ENCODE measurements at regions not wholly inside any gene's neighbourhood (a gene's known extent, or its start where the extent isn't known, plus 50 kb on each side); places are given as distances from the start of the nearest gene placed in this dataset.

GRCh38 chrY:8377491-8377890, 959.8 kb upstream of the TSPY4 start:
- H3K9ac ChIP-seq (ENCODE audit: insufficient read depth, low read length) = no peak overlapping the region
- H3K27ac ChIP-seq (ENCODE audit: insufficient read depth, low read length) = no peak overlapping the region
- no peak overlapping the region for H2AFZ ChIP-seq (ENCODE audit: low read length)
- DNase-seq (ENCODE audit: low read depth in 2 of 2) = no peak
- no peaks in the 10 kb centered on the region for H4K20me1 ChIP-seq (ENCODE audit: control insufficient read depth, extremely low read depth, insufficient read depth, low read length)
- no peaks in the 10 kb centered on the region for H3K9me3 ChIP-seq (ENCODE audit: control insufficient read depth, insufficient read depth, low read depth, low read length)
- H3K27me3 ChIP-seq (ENCODE audit: control insufficient read depth, insufficient read depth, low read length) = no peaks in the 10 kb centered on the region
- no peaks in the 10 kb centered on the region for H3K36me3 ChIP-seq (ENCODE audit: control insufficient read depth, insufficient read depth, low read length)
- H3K4me3 ChIP-seq (replicated peaks in 1 of 4; ENCODE audit: control extremely low read depth in 1 of 4, insufficient read depth in 1 of 4, low read depth in 3 of 4, low read length in 4 of 4) = no peak overlapping the region
- H3K79me2 ChIP-seq (ENCODE audit: control insufficient read depth, insufficient read depth, low read length) = no peaks in the 10 kb centered on the region
- no peaks in the 10 kb centered on the region for H3K4me1 ChIP-seq (ENCODE audit: control insufficient read depth, extremely low read depth, insufficient read depth, low read length)
- no peak overlapping the region for H3K4me2 ChIP-seq (ENCODE audit: extremely low read depth, insufficient read depth, low read length)
- no peak for TF ChIP-seq CTCF (conservative IDR thresholded peaks at IDR 0.05 in 1 of 2, IDR thresholded peaks at IDR 0.05 in 1 of 2; ENCODE audit: low read depth in 1 of 2, low read length in 2 of 2)
- TF ChIP-seq EZH2 (IDR thresholded peaks at IDR 0.05; ENCODE audit: low read length, missing control alignments) = no peak

GRCh38 chrY:8379800-8380199, 957.5 kb upstream of the TSPY4 start:
- Histone ChIP-seq H3K27ac (ENCODE audit: insufficient read depth, low read length) (no peak overlapping the region), H2AFZ (ENCODE audit: low read length) (no peak overlapping the region), H3K79me2 (ENCODE audit: control insufficient read depth, insufficient read depth, low read length) (no peaks in the 10 kb centered on the region), H3K9me3 (ENCODE audit: control insufficient read depth, insufficient read depth, low read depth, low read length) (no peaks in the 10 kb centered on the region), H3K4me1 (ENCODE audit: control insufficient read depth, extremely low read depth, insufficient read depth, low read length) (no peaks in the 10 kb centered on the region), H3K27me3 (ENCODE audit: control insufficient read depth, insufficient read depth, low read length) (no peaks in the 10 kb centered on the region), H3K4me3 (replicated peaks in 1 of 4; ENCODE audit: control extremely low read depth in 1 of 4, insufficient read depth in 1 of 4, low read depth in 3 of 4, low read length in 4 of 4) (no peak overlapping the region), H4K20me1 (ENCODE audit: control insufficient read depth, extremely low read depth, insufficient read depth, low read length) (no peaks in the 10 kb centered on the region), H3K9ac (ENCODE audit: insufficient read depth, low read length) (no peak overlapping the region), H3K36me3 (ENCODE audit: control insufficient read depth, insufficient read depth, low read length) (no peaks in the 10 kb centered on the region), H3K4me2 (ENCODE audit: extremely low read depth, insufficient read depth, low read length) (no peak overlapping the region)
- no peak for DNase-seq (ENCODE audit: low read depth in 2 of 2)
- TF ChIP-seq CTCF (conservative IDR thresholded peaks at IDR 0.05 in 1 of 2, IDR thresholded peaks at IDR 0.05 in 1 of 2; ENCODE audit: low read depth in 1 of 2, low read length in 2 of 2) (no peak), EZH2 (IDR thresholded peaks at IDR 0.05; ENCODE audit: low read length, missing control alignments) (no peak)

GRCh38 chrY:8381425-8381824, 955.8 kb upstream of the TSPY4 start:
- DNase-seq (ENCODE audit: low read depth in 2 of 2) = no peak
- H3K4me2 ChIP-seq (ENCODE audit: extremely low read depth, insufficient read depth, low read length) = no peak overlapping the region
- no peak overlapping the region for H2AFZ ChIP-seq (ENCODE audit: low read length)
- no peaks in the 10 kb centered on the region for H3K79me2 ChIP-seq (ENCODE audit: control insufficient read depth, insufficient read depth, low read length)
- no peaks in the 10 kb centered on the region for H3K36me3 ChIP-seq (ENCODE audit: control insufficient read depth, insufficient read depth, low read length)
- no peaks in the 10 kb centered on the region for H4K20me1 ChIP-seq (ENCODE audit: control insufficient read depth, extremely low read depth, insufficient read depth, low read length)
- H3K9ac ChIP-seq (ENCODE audit: insufficient read depth, low read length) = no peak overlapping the region
- H3K27ac ChIP-seq (ENCODE audit: insufficient read depth, low read length) = no peak overlapping the region
- TF ChIP-seq CTCF (conservative IDR thresholded peaks at IDR 0.05 in 1 of 2, IDR thresholded peaks at IDR 0.05 in 1 of 2; ENCODE audit: low read depth in 1 of 2, low read length in 2 of 2) (no peak), EZH2 (IDR thresholded peaks at IDR 0.05; ENCODE audit: low read length, missing control alignments) (no peak)
- no peak overlapping the region for H3K4me3 ChIP-seq (replicated peaks in 1 of 4; ENCODE audit: control extremely low read depth in 1 of 4, insufficient read depth in 1 of 4, low read depth in 3 of 4, low read length in 4 of 4)
- no peaks in the 10 kb centered on the region for H3K4me1 ChIP-seq (ENCODE audit: control insufficient read depth, extremely low read depth, insufficient read depth, low read length)
- no peaks in the 10 kb centered on the region for H3K9me3 ChIP-seq (ENCODE audit: control insufficient read depth, insufficient read depth, low read depth, low read length)
- H3K27me3 ChIP-seq (ENCODE audit: control insufficient read depth, insufficient read depth, low read length) = no peaks in the 10 kb centered on the region
